NB4 (cell line): ENCODE measurements at regions not wholly inside any gene's neighbourhood (a gene's known extent, or its start where the extent isn't known, plus 50 kb on each side); places are given as distances from the start of the nearest gene placed in this dataset.
"Not testable (repeated sequence)": the region's sequence is repeated elsewhere in the genome, so short reads cannot be mapped to it uniquely, and the experiment has no call there.

Experiments
- CTCF ChIP-seq: IDR thresholded peaks from one replicate; pipeline ENCODE4 v1.5.1; 2012; ENCODE audit warnings: low read depth, low read length
- POLR2A ChIP-seq: IDR thresholded peaks from 2 replicates; pipeline ENCODE4 v1.6.1; 2011; ENCODE audit warnings: mild to moderate bottlenecking; ENCODE audit not compliant: insufficient read length; ENCODE audit errors: extremely low read depth

- TF ChIP-seq CTCF, POLR2A: not testable (repeated sequence)
Measured at GRCh38 chr11:33986597-33987501, 64.7 kb upstream of the CAPRIN1 start.
